Stomach smooth muscle (tissue), 2 donors: ENCODE measurements at regions not wholly inside any gene's neighbourhood (a gene's known extent, or its start where the extent isn't known, plus 50 kb on each side); places are given as distances from the start of the nearest gene placed in this dataset.

Source experiments
- H3K27ac ChIP-seq: one replicate; pipeline ENCODE4 v1.7.0; 2013; ENCODE audit warnings: mild to moderate bottlenecking, low read length, inconsistent platforms
- H3K27me3 ChIP-seq, 2 donors: one replicate each; pipeline ENCODE4 v1.7.0; 2013; ENCODE audit warnings: low read length in 2 of 2; ENCODE audit not compliant: insufficient read depth in 2 of 2, control insufficient read depth in 1 of 2
- H3K36me3 ChIP-seq, 2 donors: one replicate each; pipeline ENCODE4 v1.7.0; 2013; ENCODE audit warnings: low read length in 2 of 2; ENCODE audit not compliant: control insufficient read depth in 2 of 2, insufficient read depth in 2 of 2
- H3K4me1 ChIP-seq: one replicate; pipeline ENCODE4 v1.7.0; 2013; ENCODE audit warnings: low read length; ENCODE audit not compliant: control insufficient read depth, insufficient read depth
- H3K4me3 ChIP-seq, 2 donors: one replicate each; pipeline ENCODE4 v1.7.0; 2013; ENCODE audit warnings: low read length in 2 of 2
- H3K9ac ChIP-seq, 2 donors: one replicate each; pipeline ENCODE4 v1.7.0; 2013; ENCODE audit warnings: low read length in 2 of 2, mild to moderate bottlenecking in 1 of 2
- H3K9me3 ChIP-seq, 2 donors: one replicate each; pipeline ENCODE4 v1.7.0; 2013; ENCODE audit warnings: low read length in 2 of 2; ENCODE audit not compliant: control insufficient read depth in 2 of 2
- donor health status: healthy.
- donor health status: Pancreatic carcinoma.

DNA sequence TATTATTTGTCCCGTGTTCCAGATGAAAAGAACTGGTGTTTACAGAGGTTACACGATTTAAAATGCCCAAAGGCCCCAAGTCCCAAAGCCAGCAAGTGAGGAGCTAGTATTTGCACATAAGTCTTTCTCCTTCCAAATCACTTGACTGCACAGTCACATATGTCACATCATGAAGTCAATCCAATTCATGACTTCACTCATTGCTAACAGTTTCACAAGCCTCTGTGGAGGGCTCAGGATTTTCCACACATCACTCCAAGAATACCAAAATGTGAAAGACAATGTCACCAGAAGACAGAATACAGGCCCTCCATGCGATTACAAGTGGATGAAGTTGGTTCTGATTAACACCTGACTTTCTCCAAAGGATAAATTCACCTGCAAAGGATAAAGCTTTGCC is 283.1 kb upstream of the UBE2E2 start:
- no peaks in the 10 kb centered on the region for H3K27me3 ChIP-seq
- H3K4me3 ChIP-seq, result no peak overlapping the region
- H3K36me3 ChIP-seq, result no peaks in the 10 kb centered on the region
- H3K9ac ChIP-seq, result no peak overlapping the region
- H3K27ac ChIP-seq, result no peak overlapping the region
- no peaks in the 10 kb centered on the region for H3K4me1 ChIP-seq
- no peaks in the 10 kb centered on the region for H3K9me3 ChIP-seq

- H3K4me1 ChIP-seq, result no peaks in the 10 kb centered on the region
- no peaks in the 10 kb centered on the region for H3K36me3 ChIP-seq
- H3K9ac ChIP-seq, result no peak overlapping the region
- no peak overlapping the region for H3K27ac ChIP-seq
- H3K4me3 ChIP-seq, result no peak overlapping the region
- no peaks in the 10 kb centered on the region for H3K27me3 ChIP-seq
- no peaks in the 10 kb centered on the region for H3K9me3 ChIP-seq
Observed at GRCh38 chr3:22922317-22922716, 280.8 kb upstream of the UBE2E2 start.

- H3K9ac ChIP-seq, result no peak overlapping the region
- no peaks in the 10 kb centered on the region for H3K9me3 ChIP-seq
Observed at GRCh38 chr3:22923711-22924110, 279.4 kb upstream of the UBE2E2 start.

GRCh38 chr3:22928216-22929110 is 274.7 kb upstream of the UBE2E2 start:
- no peak overlapping the region for H3K9ac ChIP-seq
- H3K27ac ChIP-seq, result peak overlapping the region; percentile 69
- H3K4me1 ChIP-seq, result no peaks in the 10 kb centered on the region
- no peaks in the 10 kb centered on the region for H3K9me3 ChIP-seq
- H3K27me3 ChIP-seq, result no peaks in the 10 kb centered on the region
- no peaks in the 10 kb centered on the region for H3K36me3 ChIP-seq
- H3K4me3 ChIP-seq, result peak overlapping the region in 1 of 2 donors; percentile 16

More at GRCh38 chr3:22923711-22924110, 279.4 kb upstream of the UBE2E2 start:
- Histone ChIP-seq H3K4me3 (no peak overlapping the region), H3K27me3 (no peaks in the 10 kb centered on the region), H3K36me3 (no peaks in the 10 kb centered on the region), H3K4me1 (no peaks in the 10 kb centered on the region), H3K27ac (no peak overlapping the region)

- H3K9me3 ChIP-seq, result no peaks in the 10 kb centered on the region
- no peak overlapping the region for H3K9ac ChIP-seq
- no peak overlapping the region for H3K27ac ChIP-seq
- peaks cover 7% of the 10 kb centered on the region for H3K4me1 ChIP-seq
- H3K4me3 ChIP-seq, result no peak overlapping the region
- no peaks in the 10 kb centered on the region for H3K27me3 ChIP-seq
- H3K36me3 ChIP-seq, result no peaks in the 10 kb centered on the region
Observed at GRCh38 chr3:22933051-22933840, 269.9 kb upstream of the UBE2E2 start.

DNA sequence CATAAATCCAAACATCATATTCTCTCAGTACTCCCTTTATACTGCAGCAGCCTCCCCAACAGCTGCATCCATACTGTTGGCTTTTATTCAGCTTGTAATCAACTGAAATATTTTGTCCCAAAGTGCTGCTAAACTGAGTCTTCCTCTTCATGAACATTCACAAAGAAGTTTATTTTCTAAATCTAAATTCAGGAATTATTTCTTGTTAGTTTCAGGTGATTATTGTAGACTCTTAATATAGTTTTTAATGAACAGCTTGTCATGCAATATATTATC is 269.3 kb upstream of the UBE2E2 start:
- H3K4me1 ChIP-seq, result peaks cover 12% of the 10 kb centered on the region
- no peaks in the 10 kb centered on the region for H3K9me3 ChIP-seq
- no peak overlapping the region for H3K4me3 ChIP-seq
- no peaks in the 10 kb centered on the region for H3K36me3 ChIP-seq
- H3K27ac ChIP-seq, result no peak overlapping the region
- no peak overlapping the region for H3K9ac ChIP-seq
- no peaks in the 10 kb centered on the region for H3K27me3 ChIP-seq

GRCh38 chr3:22935040-22935439 is 268.1 kb upstream of the UBE2E2 start:
- H3K36me3 ChIP-seq, result no peaks in the 10 kb centered on the region
- no peaks in the 10 kb centered on the region for H3K27me3 ChIP-seq
- H3K4me3 ChIP-seq, result no peak overlapping the region
- peaks cover 12% of the 10 kb centered on the region for H3K4me1 ChIP-seq
- H3K9me3 ChIP-seq, result no peaks in the 10 kb centered on the region
- no peak overlapping the region for H3K9ac ChIP-seq
- no peak overlapping the region for H3K27ac ChIP-seq

DNA sequence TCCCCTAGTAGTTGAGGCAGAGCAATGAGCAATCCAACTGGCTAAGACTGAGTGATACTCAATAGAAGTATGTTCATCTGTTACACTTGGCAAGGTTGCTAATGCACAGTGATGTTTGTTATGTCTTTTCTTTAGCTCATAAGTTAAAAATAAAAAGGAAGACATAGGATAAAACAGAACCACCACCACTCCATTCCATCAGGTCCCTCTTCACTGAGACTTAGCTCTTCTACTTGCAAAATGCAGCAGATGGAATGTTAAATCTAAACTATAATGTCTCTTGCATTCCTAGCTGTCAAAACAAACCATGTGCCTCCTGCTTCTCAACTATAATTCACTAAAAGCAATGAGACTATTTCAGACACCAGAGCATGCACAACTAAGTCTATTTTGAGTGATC is 265.6 kb upstream of the UBE2E2 start:
- no peak overlapping the region for H3K4me3 ChIP-seq
- H3K27ac ChIP-seq, result no peak overlapping the region
- no peaks in the 10 kb centered on the region for H3K36me3 ChIP-seq
- no peak overlapping the region for H3K9ac ChIP-seq
- H3K27me3 ChIP-seq, result no peaks in the 10 kb centered on the region
- peaks cover 12% of the 10 kb centered on the region for H3K4me1 ChIP-seq
- no peaks in the 10 kb centered on the region for H3K9me3 ChIP-seq

DNA sequence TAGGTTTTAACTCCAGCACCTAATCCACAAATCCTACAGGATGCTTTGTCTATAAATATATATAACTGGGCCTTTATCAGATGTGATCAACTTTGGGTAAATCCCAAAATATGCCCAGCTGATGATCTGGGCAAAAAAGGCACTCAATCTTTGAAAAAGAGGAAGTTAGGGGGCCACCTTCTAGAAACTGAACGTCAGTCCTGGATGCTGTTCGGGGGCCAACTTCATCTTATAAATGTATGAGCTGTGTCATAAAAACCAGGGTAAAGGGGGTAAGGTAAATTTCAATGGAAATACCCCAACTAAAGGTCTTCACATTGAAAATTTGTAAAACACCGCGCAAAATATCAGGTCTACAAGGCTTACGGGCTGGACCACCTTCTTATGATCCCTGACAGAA is 264.4 kb upstream of the UBE2E2 start:
- Histone ChIP-seq H3K9me3 (no peaks in the 10 kb centered on the region), H3K9ac (no peak overlapping the region), H3K4me1 (peaks cover 12% of the 10 kb centered on the region), H3K4me3 (no peak overlapping the region), H3K27me3 (no peaks in the 10 kb centered on the region), H3K36me3 (no peaks in the 10 kb centered on the region), H3K27ac (peak overlapping the region; percentile 1)

DNA sequence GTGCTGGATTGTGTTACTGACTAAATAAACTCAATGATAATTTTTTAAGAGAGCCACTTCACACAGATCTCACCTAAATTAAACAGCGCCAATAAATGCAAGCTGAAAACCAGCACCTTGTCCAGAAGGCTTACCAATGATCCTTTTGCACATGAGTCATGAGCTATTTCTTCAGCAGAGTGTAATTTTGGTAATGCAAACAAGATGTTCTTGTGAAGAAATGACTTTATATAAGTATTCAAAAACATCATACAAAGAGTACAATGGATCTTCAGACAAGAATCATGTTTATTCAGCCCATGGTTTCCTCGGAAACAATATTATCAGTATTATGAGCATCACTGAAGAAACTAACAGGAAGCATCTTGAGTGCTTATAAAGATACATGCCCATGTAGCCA is 263.8 kb upstream of the UBE2E2 start:
- H3K4me3 ChIP-seq, result no peak overlapping the region
- H3K27me3 ChIP-seq, result no peaks in the 10 kb centered on the region
- no peaks in the 10 kb centered on the region for H3K36me3 ChIP-seq
- H3K4me1 ChIP-seq, result peaks cover 12% of the 10 kb centered on the region
- no peaks in the 10 kb centered on the region for H3K9me3 ChIP-seq
- H3K27ac ChIP-seq, result peak overlapping the region; percentile 1
- no peak overlapping the region for H3K9ac ChIP-seq

- no peak overlapping the region for H3K27ac ChIP-seq
- H3K36me3 ChIP-seq, result no peaks in the 10 kb centered on the region
- no peaks in the 10 kb centered on the region for H3K27me3 ChIP-seq
- H3K4me3 ChIP-seq, result no peak overlapping the region
- H3K4me1 ChIP-seq, result peaks cover 7% of the 10 kb centered on the region
- H3K9me3 ChIP-seq, result no peaks in the 10 kb centered on the region
- H3K9ac ChIP-seq, result no peak overlapping the region
Observed at GRCh38 chr3:22940285-22940684, 262.8 kb upstream of the UBE2E2 start.
